ENCODE measurements at regions not wholly inside any gene's neighbourhood (a gene's known extent, or its start where the extent isn't known, plus 50 kb on each side); places are given as distances from the start of the nearest gene placed in this dataset.

DNA sequence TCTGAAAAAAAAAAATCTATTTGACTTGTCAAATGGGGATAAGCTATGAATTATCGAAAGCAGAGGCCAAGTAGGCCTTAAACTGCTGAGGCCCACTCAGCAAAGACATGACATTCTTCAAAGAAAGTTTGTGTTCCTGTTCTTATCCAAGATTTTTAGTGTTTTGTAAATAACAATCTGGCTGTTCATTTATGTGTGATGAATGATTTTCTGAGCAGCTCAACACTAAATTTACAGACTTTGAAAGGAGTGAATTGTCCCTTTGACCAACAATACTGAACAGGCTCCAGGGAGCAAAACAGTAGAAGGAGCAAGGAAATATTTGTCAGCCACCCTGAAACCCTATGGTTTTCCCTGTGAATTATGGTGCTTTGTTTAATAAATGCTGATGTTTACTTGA lies 512.6 kb upstream of the NAALADL2 start:
- no peak overlapping the region for H3K4me3 ChIP-seq (replicated peaks; ENCODE audit: low read depth, low read length)
- no peak for DNase-seq (ENCODE audit: low read depth)
- TF ChIP-seq, protein P1, sequence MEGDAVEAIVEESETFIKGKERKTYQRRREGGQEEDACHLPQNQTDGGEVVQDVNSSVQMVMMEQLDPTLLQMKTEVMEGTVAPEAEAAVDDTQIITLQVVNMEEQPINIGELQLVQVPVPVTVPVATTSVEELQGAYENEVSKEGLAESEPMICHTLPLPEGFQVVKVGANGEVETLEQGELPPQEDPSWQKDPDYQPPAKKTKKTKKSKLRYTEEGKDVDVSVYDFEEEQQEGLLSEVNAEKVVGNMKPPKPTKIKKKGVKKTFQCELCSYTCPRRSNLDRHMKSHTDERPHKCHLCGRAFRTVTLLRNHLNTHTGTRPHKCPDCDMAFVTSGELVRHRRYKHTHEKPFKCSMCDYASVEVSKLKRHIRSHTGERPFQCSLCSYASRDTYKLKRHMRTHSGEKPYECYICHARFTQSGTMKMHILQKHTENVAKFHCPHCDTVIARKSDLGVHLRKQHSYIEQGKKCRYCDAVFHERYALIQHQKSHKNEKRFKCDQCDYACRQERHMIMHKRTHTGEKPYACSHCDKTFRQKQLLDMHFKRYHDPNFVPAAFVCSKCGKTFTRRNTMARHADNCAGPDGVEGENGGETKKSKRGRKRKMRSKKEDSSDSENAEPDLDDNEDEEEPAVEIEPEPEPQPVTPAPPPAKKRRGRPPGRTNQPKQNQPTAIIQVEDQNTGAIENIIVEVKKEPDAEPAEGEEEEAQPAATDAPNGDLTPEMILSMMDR (IDR thresholded peaks at IDR 0.05; ENCODE audit: low read length, missing control alignments), result no peak

DNA sequence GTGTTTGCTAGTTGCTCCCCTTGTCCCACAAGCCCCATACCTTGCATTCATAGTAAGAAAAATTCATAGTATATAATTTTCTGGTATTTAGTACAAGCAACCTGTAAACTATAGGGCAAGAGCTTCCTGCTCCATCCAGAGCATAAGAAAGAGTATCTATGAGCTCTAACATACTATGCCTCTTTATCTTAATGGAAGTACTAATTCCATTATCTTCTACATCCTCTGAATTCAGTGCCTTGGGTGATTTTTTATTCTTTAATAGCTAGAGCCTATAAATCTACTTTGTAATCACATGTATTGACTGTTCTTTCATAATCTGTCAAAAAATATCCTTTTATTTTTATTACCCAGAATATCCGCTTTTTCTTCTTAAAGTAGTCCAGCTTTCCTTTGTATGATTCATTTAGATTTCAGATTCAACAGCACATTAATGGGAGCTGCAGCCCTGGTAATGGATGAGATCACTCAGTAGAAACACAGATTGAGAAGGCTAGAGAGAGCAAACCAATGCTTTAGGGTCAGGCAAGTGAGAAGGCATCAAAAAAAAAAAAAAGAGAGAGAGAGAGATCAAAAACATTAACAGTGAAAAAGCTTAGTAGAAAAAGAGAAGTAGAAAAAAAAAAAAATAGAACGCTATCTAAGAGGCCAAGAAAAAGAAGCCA lies 511.5 kb upstream of the NAALADL2 start:
- no peak for DNase-seq (ENCODE audit: low read depth)
- no peak overlapping the region for H3K4me3 ChIP-seq (replicated peaks; ENCODE audit: low read depth, low read length)
- TF ChIP-seq, protein P1 (IDR thresholded peaks at IDR 0.05; ENCODE audit: low read length, missing control alignments), result no peak

DNA sequence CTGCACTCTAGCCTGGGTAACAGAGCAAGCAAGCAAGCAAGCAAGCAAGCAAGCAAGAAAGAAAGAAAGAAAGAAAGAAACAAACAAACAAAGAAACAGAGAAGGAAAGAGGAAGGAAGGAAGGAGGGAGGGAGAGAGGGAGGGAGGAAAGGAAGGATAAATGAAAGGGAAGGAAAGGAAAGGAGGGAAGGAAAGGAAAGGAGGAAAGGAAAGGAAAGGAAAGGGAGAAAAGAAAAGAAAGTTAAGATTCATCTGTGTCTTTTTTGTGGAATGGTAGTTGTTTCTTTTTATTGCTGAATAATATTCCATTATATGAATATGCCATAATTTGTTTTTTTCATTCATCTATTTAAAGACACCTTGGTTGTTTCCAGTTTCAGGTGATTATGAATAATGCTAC lies 506.9 kb upstream of the NAALADL2 start:
- TF ChIP-seq, protein P1 (IDR thresholded peaks at IDR 0.05; ENCODE audit: low read length, missing control alignments), result no peak
- no peak for DNase-seq (ENCODE audit: low read depth)
- no peak overlapping the region for H3K4me3 ChIP-seq (replicated peaks; ENCODE audit: low read depth, low read length)

DNA sequence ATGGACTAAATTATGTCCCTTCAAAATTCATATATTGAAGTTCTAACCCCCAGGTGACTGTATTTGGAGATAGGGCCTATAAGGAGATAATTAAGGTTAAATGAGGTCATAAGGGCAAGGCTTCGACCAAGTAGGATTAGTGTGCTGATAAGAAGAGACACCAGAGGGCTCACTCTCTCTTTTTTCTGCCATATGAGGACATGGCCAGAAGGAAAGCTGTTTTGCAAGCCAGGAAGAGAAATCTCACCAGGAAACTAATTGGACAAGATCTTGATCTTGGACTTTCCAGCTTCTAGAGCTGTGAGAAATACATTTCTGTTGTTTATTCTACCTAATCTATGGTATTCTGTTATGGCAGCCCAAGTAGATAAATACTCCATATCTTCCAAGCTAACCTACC lies 503.6 kb upstream of the NAALADL2 start:
- H3K4me3 ChIP-seq (replicated peaks; ENCODE audit: low read depth, low read length), result no peak overlapping the region
- DNase-seq (ENCODE audit: low read depth), result peak; percentile 40
- TF ChIP-seq, protein P1 (IDR thresholded peaks at IDR 0.05; ENCODE audit: low read length, missing control alignments), result peak; percentile 22

DNA sequence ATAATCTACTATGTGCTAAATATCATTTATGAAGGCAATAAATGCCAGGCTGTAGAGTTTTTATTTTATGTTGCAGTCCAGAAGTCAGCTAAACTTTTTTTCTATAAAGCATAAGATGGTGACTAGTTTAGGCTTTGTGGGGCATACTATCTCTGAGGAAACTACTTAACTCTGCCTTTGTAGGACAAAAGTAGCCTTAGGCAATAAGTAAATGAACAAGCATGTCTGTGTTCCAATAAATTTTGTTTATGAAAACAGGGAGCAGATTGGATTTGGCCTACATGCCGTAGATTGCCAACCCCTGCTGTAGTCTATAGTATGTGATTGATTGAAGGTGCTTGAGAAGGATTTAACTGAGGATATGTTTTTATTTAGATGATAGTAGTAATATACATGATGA lies 502.5 kb upstream of the NAALADL2 start:
- DNase-seq (ENCODE audit: low read depth), result no peak
- no peak overlapping the region for H3K4me3 ChIP-seq (replicated peaks; ENCODE audit: low read depth, low read length)
- TF ChIP-seq, protein P1 (IDR thresholded peaks at IDR 0.05; ENCODE audit: low read length, missing control alignments), result no peak

DNA sequence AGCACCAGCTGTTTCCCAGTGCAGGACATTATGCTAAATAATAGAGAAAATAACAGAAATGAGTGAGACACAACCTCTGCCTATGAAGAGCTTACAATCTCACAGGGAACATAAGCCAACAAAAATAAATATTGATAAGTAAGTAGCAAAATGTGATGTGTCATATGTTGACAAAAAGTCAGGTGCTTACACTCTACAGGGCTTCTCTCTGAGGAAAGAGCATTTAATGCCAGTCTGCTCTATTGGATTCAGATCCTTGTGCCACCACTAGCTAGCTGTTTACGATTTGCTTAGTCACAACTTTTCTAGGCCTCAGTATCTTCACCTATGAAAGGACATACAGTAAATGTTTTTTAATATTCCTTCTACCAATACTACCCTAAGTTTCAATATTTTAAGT lies 500.9 kb upstream of the NAALADL2 start:
- no peak for DNase-seq (ENCODE audit: low read depth)
- H3K4me3 ChIP-seq (replicated peaks; ENCODE audit: low read depth, low read length), result no peak overlapping the region
- TF ChIP-seq, protein P1 (IDR thresholded peaks at IDR 0.05; ENCODE audit: low read length, missing control alignments), result no peak

DNA sequence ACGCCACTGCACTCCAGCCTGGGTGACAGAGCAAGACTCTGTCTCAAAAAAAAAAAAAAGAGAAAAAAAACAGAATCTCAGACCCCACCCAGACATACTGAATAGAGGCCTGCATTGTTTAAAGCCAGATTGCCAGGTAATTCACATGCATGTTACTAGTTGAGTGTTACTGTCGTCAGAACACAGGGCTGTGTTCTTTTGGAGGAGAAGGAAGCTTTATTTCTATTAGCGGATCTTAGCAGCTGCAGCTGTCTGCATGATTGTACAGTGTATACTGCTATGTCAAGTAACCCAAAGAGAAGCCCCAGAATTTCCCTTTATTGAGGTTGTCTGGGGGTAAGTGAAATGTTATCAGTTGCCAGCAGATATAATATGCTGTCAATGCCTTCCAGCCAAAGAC lies 496.6 kb upstream of the NAALADL2 start:
- H3K4me3 ChIP-seq (replicated peaks; ENCODE audit: low read depth, low read length), result no peak overlapping the region
- DNase-seq (ENCODE audit: low read depth), result no peak

More for the DNA sequence above, 496.6 kb upstream of the NAALADL2 start:
- TF ChIP-seq, protein P1 (IDR thresholded peaks at IDR 0.05; ENCODE audit: low read length, missing control alignments), result no peak
